Testis (tissue), 2 donors: ENCODE measurements at regions not wholly inside any gene's neighbourhood (a gene's known extent, or its start where the extent isn't known, plus 50 kb on each side); places are given as distances from the start of the nearest gene placed in this dataset.

Experiments used
- DNase-seq: peaks from one replicate; pipeline ENCODE4 v3.0.0-alpha.2; 2019
- H3K27ac ChIP-seq, 2 donors: fragments of 200-600 bp; sonication (generic); one replicate each; pipeline ENCODE4 v1.5.1; 2019
- H3K27me3 ChIP-seq: fragments of 200-600 bp; sonication (generic); one replicate; pipeline ENCODE4 v1.5.1; 2019
- H3K36me3 ChIP-seq: fragments of 200-600 bp; sonication (generic); one replicate; pipeline ENCODE4 v1.5.1; 2017; ENCODE audit warnings: low read depth; ENCODE audit errors: missing control alignments
- H3K4me1 ChIP-seq: fragments of 200-600 bp; sonication (generic); one replicate; pipeline ENCODE4 v1.5.1; 2019
- H3K4me3 ChIP-seq, 2 donors: fragments of 200-600 bp; sonication (generic); one replicate each; pipeline ENCODE4 v1.5.1; 2017 to 2019
- H3K9me3 ChIP-seq: fragments of 200-600 bp; sonication (generic); one replicate; pipeline ENCODE4 v1.5.1; 2017
- CTCF ChIP-seq, 3 experiments: fragments of 450-650 bp in 2 of 3; fragments of 200-600 bp in 1 of 3; sonication (generic) in 1 of 3; IDR thresholded peaks; one replicate each; pipeline ENCODE4 v1.5.1; 2016 to 2019; ENCODE audit warnings: antibody characterized with exemption in 3 of 3, mild to moderate bottlenecking in 2 of 3, moderate library complexity in 1 of 3
- POLR2A ChIP-seq: fragments of 450-650 bp; IDR thresholded peaks from one replicate; pipeline ENCODE4 v1.6.1; 2017; ENCODE audit warnings: antibody characterized with exemption, mild to moderate bottlenecking, moderate library complexity
- WGBS, 2 donors: methylation state at CpG; one replicate each; pipeline ENCODE4 v1.1.5; 2018; 5-methylcytosine and 5-hydroxymethylcytosine counted together
- intact Hi-C: fragments of 100-400 bp; cut with DNase I; formaldehyde crosslinking; loops from one replicate; pipeline ENCODE4 v1.15.1; 2023; ENCODE audit warnings: low total_unique reads

GRCh38 chr15:73803806-73804205 lies 50.7 kb upstream of the INSYN1 start:
- Histone ChIP-seq H3K4me3 (no peak overlapping the region), H3K9me3 (no peaks in the 10 kb centered on the region), H3K27me3 (no peaks in the 10 kb centered on the region), H3K36me3 (no peaks in the 10 kb centered on the region), H3K27ac (no peak overlapping the region), H3K4me1 (no peaks in the 10 kb centered on the region)
- DNase-seq: no peak
- TF ChIP-seq POLR2A (no peak), CTCF (IDR thresholded peaks at IDR 0.05) (no peak)
- intact Hi-C loops: no loop called here
- WGBS, 2 donors: 83 to 100% methylated on average over 2 of the region's 2 CpGs

- no peak overlapping the region for H3K27ac ChIP-seq
- H3K27me3 ChIP-seq: no peaks in the 10 kb centered on the region
- H3K4me1 ChIP-seq: no peaks in the 10 kb centered on the region
- DNase-seq: no peak
- H3K9me3 ChIP-seq: no peaks in the 10 kb centered on the region
- no peaks in the 10 kb centered on the region for H3K36me3 ChIP-seq
- 91 to 94% methylated on average over 9 of the region's 9 CpGs for WGBS, 2 donors
- TF ChIP-seq CTCF (IDR thresholded peaks at IDR 0.05) (no peak), POLR2A (no peak)
- H3K4me3 ChIP-seq: no peak overlapping the region
- intact Hi-C loops: no loop called here
Measured at GRCh38 chr15:73805504-73806089, 52.4 kb upstream of the INSYN1 start.

GRCh38 chr15:73806698-73807483 lies 53.7 kb upstream of the INSYN1 start:
- DNase-seq: no peak
- Histone ChIP-seq H3K4me1 (no peaks in the 10 kb centered on the region), H3K4me3 (no peak overlapping the region), H3K36me3 (no peaks in the 10 kb centered on the region), H3K9me3 (no peaks in the 10 kb centered on the region), H3K27me3 (no peaks in the 10 kb centered on the region), H3K27ac (no peak overlapping the region)
- 77 to 86% methylated on average over 12 of the region's 12 CpGs for WGBS, 2 donors
- TF ChIP-seq CTCF (IDR thresholded peaks at IDR 0.05): no peak
- no peak for TF ChIP-seq POLR2A
- intact Hi-C loops: no loop called here

GRCh38 chr15:73807865-73808264 lies 54.7 kb upstream of the INSYN1 start:
- intact Hi-C loops: no loop called here
- TF ChIP-seq POLR2A (no peak), CTCF (IDR thresholded peaks at IDR 0.05) (no peak)
- no peak overlapping the region for H3K27ac ChIP-seq
- no peaks in the 10 kb centered on the region for H3K4me1 ChIP-seq
- WGBS, 2 donors: 86 to 94% methylated on average over 4 of the region's 4 CpGs
- no peak for DNase-seq
- no peaks in the 10 kb centered on the region for H3K9me3 ChIP-seq
- H3K36me3 ChIP-seq: no peaks in the 10 kb centered on the region
- no peaks in the 10 kb centered on the region for H3K27me3 ChIP-seq
- H3K4me3 ChIP-seq: no peak overlapping the region
